GM21723 (cell line): ENCODE measurements at regions not wholly inside any gene's neighbourhood (a gene's known extent, or its start where the extent isn't known, plus 50 kb on each side); places are given as distances from the start of the nearest gene placed in this dataset.

Experiments
- ATAC-seq: cut with Tn5 transposase; IDR thresholded peaks from one replicate; pipeline ENCODE4 v1.9.1; 2021; ENCODE audit warnings: mild to moderate bottlenecking, moderate library complexity; ENCODE audit not compliant: unreplicated experiment

DNA sequence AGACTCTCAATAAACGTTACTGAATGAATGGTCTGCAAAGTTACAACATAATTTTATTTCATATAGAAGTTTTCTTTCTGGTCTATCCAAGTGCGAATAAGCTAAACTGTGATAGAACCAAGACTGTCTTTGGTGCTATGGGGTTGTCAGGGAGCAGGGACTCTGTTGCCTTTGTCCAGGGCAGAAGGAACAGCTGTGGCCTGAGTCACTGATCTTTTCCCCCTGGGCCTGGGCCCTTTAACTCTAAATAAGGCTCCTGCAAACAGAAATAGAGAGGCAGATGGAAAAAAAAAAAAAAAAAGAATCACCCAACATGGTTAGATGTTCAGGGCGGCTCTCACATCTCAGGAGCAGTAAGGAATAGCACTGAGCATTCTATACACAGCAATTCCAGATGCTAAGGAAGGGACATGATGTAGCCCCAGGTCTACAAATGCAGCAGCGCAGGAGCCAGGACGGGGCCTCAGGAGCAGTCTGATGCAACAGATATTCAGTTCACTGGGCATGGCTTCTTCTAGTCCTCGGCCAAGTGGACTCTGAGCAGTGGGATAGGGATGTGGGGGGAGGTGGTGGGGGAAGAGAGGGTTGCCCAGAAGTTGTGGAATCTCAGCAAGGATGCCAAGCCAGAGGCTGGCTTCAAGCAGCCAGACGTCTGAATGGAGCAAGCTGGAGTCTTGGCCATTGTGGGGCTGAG, 247.1 kb upstream of the SIX2 start:
- ATAC-seq, result no peak

DNA sequence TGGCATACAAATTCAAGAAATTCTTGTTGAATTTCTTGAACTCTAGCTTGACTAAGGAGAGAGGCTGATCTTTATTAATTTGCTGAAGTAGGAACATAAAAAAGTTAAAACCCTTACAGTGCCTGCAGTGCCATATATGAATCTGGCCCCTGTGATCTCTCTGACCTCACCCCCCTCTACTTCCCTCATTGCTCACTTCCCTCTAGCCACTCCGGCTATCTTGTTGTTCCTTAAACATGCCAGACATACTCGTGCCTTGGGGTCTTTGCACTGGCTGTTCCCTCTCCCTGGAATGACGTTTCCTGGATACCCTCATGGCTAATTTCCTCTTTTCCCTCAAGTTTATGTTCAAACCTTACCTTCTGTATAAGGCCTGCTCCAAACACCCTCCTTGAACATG, 246.3 kb upstream of the SIX2 start:
- no peak for ATAC-seq

DNA sequence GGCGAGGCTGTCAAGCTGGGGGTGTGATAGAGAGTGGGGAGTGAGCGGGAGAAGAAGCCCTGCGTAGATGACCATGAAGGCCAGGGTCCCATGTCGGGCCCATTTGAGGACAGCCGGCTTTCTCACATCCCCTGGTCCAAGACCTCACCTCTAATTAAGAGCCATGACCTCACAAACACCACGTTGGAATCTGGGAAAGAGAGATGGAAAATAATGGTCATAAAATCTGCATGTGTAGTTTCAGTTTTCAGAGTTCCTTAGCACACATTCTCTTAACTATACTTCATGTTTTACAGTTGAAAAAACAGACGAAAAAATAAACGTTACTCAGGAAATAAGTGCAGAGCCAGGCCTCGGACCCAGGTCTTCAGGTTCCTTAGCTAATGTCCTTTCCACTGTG, 244.8 kb upstream of the SIX2 start:
- no peak for ATAC-seq

DNA sequence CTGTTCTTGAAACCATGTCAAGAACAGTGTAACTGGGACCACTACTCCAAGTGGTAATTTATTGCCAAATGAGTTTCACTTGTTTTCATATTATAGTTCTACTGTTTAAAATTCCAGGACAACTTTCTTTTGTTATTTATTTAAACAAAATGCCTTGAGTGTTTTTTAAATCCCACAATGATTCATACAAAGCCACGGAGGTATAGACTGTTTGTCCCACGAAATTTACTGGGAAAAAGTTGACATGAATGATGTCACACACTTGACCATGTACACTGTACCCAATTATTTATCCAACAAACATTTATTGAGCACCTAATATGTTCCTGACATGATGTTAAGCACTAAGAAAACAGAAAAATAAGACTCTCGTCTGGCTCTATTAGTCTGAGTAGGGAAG, 243.9 kb upstream of the SIX2 start:
- ATAC-seq, result no peak

DNA sequence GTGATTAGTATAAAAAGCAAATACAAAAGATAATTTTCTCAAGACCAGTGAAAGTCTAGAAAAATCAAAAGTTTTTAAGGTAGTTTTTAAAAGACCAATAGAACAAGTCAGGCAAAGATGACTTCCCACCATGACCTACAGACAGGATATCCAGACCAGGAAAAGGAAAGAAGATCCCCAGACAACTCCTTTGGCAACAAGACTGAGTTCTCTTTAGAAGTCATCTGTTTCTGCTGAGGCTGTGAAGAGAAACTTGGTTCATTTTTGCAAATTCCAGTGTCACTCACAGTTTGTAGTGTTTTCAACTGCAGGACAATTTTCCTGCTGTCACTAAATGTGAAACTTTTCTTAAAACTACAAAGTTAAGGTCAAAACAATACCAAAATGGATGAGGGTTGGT, 240.9 kb upstream of the SIX2 start:
- ATAC-seq, result no peak

DNA sequence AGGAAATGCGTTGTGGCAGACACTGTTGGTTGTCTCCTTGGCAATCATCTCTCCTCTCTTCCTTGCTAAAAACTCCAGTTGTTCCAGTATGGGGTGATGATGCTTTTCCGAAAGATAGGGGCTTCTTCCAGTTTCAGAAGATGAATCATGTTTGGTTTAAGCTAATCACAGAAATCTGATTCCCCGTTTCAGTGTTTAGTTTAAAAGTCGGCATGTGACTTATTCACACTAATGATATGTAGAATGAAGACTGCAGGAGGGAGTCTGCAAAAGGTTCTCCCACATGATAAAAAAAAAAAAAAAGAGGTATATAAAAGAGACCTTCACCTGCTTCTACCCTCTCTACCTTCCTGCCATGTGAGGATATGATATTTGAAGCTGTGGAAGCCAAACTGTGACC, 239.0 kb upstream of the SIX2 start:
- no peak for ATAC-seq

DNA sequence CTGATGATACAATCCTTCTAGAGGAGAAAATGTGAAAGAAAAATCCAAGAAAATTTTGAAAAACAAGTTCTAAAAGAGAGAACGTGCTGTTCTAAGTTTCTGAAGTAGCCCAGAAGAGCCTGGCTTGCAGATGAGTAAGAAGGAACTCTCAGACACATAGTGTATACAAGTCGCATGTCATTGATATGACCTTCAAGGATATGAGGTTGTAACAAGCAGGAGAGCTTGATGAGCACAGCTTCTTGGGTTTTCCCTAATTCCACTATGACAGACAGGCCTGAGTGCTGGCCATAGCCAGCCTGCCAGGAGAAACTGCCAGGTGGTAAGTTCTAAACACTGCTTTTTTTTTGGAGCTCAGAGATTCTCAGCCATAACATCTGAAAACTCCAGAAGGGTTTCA, 235.7 kb upstream of the SIX2 start:
- no peak for ATAC-seq

DNA sequence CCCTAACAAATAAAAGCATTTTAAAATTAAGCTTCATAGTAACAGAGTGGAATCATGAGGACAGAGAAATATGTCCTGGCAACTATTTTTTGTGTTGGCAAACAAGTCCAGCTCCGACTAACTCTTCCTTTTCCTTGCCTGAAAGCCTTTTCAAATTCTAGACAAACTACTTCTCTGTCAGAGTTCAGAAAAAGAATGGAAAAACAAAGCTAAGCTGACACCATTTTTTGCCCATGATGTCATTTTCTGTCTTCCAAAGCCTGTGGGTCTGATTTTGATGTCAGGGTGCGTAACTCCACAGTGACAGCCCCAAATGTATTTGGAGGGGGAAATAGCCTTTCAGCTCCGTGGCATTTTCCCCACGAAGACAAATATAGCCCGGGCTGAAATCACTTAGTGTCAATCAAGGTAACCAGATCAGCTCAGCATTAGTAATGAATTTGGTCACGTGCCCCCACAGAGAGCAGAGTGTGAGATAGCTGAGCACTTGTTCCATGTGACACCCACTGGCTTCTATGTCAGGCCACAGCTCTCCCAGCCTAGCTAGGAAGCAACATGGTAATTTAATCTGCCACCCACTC, 233.0 kb upstream of the SIX2 start:
- no peak for ATAC-seq

DNA sequence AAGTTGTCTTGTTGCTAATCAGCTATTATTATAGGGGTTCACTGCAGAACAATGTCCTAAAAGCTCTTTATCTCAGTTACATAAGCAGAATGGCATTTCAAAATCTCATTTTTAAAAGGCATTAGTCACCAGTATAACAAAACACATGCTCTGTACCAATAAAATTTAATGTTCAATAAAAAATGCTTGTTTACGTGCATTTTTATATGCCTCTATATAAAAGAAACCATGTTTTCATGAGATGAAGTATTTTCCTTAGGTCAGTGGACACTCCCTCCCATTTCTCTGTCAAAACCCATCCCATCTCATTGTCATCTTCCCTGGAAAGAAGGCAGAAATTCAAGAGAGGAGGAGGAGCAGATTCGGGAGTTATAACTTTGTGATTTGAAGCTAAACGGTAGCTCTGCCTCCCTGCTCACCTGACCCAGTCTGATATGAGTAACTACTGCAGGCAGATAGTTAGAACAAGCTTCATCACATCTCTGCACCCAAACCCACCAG, 231.9 kb upstream of the SIX2 start:
- ATAC-seq, result no peak

DNA sequence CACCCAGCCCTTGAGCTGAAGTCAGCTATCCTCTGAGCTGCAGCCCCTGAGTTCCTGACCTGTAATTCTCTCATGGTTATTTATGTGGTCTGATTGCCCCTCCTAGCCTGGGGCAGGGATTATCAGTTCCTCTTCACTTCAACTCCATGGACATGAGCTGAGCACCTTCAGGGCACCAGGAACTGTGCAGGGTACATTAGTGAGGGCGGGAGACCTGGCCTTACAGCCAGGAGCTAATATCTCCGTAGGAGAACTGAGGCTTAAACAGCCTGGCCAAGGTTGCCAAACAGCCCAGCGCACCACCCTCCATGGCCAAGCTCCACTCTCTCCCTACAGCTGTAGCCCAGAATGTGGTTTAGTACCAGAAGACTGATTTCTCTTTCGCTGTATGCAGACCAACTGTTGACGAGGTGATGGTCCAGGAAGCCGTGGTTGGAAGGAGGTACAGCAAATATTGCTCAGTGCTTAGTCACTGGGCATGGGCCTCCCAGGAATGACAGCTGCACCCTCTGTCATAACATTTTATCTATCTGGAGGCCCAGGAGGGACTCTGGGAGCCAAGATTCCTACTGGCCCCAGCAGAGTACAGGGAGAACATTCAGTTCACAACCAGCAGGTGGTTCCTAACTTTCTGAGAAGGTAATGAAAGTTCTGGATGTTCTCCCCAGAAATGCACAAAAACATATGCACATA, 228.7 kb upstream of the SIX2 start:
- no peak for ATAC-seq

DNA sequence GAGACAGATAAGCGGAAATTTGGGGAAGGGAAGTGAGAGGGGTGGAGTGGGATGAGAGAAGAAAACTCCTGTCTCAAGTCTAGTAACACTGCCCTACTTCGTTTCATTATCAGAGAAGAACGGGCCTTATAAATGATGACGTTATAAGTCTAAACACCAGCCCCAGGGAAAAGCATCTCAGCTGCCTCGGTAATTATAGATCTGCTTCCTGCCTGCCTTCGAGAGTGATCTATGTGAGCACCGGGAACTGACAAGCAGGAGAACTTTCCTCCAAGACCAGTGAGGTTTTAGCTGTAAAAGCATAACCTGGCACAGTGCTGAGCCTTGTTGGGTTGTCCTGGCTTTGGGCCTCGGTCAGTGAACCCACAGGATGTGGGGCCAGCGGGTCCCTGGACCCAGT, 227.9 kb upstream of the SIX2 start:
- no peak for ATAC-seq

DNA sequence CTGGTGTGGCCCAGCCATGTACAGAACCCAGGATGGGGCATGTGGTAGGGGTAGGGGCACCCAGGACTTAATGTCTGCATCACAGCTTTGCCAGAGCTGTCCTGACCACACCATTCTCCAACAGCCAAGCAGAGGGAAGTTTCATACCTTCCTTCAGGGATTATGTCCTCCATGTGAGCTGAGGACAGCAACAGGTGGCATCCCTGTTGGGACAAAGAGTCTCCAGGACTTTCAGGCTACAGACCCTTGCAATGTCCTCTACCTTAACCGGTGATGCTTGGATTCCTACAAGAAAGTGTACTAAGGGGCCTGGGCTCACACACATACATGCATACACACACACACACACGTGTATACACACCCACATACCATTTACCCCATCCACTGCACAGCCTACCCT, 227.0 kb upstream of the SIX2 start:
- ATAC-seq, result no peak

DNA sequence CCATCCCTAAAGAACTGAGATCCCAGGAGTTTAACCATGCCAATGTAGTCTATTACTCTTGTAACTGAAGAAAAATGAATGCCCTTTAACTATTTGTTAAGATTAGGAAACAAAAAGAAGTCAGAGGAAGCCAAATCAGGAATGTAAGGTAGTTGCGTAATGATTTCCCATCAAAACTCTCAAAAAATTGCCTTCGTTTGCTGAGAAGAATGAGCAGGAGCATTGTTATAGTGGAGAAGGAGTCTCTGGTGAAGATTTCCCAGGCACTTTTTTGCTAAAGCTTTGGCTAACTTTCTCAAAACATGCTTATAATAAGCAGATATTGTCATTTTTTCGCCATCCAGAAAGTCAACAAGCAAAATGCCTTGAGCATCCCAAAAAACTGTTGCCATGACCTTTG, 224.0 kb upstream of the SIX2 start:
- no peak for ATAC-seq

DNA sequence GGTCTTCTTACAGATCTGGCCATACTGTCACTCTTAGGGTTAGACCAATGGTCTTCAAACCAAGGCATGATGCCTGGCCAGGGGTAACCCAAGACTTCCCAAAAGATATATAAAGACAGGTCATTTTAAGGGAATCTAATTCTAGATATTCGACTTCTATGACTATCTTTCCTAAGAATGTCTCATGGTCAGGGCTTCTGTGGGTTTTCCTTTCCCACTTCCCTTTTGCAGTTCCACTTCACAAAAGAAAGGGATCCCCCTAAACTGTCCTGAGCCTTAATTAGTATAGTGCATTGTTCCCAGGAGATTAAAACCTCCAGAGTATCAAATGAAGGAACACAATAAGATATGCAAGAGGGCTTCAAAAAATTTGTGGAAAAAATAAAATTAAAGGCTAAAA, 223.6 kb upstream of the SIX2 start:
- no peak for ATAC-seq

DNA sequence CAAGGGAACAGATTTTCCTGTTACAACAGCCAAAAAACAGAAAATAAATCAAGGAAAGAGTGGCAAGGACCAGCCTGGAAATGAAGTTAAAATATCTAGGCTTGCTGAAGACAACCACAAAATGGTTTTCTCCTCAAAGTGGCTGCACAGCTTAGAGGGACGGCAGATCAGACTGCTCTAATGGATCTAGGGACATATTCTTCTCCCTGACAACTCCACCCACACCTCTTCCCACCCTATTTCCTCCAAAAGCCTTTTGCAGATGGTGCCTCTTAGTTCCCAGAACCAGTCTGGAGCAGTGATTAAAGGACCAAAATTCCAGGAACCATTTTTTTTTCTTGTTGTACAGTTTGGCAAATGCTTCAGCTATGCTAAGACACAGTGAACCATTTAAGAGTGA, 220.2 kb upstream of the SIX2 start:
- no peak for ATAC-seq

DNA sequence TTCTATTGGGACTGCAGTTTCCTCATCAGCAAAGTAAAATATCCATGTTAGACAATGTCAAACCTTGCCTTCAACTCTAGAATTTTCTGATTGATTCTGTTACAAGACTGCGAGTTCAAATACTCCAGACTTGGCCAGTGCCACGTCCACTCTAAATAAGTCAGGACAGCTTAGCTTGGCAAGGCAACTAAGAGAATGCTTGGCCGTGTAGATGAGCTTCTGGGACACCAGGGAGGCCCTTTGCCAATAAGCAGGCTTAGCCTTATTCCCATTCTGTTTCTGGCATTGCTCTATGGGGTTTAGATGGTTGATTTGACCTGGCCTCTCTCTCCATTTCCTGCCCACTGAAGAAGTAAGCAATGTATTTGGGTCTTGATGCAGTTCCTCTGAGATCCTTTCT, 218.1 kb upstream of the SIX2 start:
- no peak for ATAC-seq

DNA sequence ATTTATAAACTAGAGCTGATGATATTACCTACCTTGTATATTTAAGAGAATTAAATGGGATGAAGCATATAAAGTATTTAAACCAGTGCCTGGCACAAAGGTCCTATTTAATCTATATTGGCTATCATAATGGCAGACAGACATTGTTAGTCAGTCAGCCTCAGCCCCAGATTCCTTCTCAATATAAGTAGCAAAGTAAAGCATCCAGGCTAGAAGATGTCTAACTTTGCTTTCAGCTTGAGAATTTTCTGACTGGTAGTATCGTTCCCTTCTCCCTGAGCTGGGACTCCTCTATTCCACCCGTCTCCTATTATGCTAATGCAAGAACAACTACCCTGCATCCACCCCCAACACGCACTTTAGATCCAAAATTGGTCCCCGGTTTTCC, 215.7 kb upstream of the SIX2 start:
- ATAC-seq, result no peak

DNA sequence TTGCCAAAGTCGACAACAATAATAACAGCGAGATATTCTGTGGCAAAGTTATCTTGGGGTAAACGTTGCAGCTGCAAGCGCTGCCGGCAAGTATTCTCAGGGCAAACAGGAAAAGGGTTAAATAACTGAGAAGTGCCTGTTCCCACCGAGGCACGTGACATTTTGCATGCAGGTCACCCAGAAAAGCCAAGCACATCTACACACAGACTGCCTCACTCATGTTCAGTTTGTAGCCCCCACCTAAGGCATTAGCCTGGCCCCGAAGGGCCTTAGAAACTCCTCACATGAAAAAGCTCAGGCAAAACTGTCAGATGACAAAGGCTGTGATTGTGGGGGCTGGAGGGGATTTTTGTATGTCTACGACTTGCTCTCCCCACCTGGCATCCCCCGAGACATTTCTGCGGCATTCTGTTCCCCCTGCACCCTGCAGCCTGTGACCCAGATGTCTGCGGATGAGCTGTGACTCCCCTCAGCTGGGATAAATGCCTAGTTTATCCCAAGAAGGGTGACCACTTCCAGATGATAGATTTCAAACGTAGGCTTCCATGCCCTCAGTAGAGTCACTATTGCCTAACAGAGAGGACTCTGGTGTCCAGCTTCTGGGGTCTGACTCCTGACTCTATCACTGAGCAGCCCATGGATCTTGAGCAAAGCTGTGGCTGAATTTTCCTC, 215.2 kb upstream of the SIX2 start:
- no peak for ATAC-seq

DNA sequence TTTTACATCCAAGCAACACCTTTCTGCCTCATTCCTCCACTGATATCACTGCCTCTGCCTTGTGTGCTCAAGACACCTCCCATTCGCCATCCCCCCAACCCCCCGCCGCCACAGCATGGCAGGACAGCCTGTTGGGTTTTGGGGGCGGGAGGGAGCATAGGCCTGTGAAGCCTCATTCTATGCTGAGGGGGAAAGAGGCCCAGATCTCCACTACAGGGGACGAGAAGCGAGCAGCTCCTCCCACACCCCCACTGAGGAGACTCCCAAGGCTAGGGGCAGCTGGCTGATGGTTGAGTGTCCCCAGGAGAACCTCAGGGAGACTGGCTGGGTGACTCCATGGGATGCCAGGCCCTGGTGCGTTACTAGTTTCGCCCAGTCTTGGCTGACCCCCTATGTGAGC, 214.3 kb upstream of the SIX2 start:
- ATAC-seq, result no peak

DNA sequence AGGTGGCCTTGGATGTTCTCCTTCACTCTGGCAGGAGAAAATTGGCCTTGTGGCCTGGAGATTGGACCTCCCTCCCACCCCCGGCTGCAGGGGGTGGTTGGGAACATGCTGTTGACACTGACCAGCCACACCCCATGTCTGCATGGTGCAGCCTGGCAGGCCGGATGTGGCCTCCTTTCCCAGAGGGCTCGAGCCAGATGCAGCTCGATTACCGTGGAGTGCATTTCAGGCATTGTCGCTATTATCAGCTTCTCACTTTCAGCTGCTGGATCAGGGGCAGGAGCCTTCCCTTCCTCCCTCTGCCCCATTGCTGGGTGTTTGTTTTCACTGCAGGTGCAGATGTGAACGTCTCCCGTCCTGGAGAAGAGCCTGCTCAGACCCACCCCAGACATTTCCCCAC, 211.0 kb upstream of the SIX2 start:
- ATAC-seq, result no peak

DNA sequence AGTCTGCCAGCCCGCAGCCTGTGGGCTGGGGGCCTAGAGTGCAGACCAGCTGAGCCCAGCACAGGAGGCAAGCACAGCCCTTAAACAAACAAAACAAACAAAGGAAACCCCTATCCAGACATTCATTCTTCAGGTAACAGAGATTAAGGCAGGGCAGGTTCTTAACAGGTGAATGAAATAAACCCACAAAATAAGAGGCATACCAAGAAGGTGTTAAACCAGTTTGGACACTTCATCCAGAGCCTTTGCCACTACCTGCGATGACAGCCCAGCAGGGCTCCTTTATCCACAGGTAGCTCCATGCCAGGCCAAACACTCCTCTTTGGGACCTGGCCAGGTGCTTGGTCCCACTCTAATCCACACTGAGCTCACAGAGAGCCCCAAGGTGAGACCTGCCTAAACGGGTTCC, 209.7 kb upstream of the SIX2 start:
- no peak for ATAC-seq

DNA sequence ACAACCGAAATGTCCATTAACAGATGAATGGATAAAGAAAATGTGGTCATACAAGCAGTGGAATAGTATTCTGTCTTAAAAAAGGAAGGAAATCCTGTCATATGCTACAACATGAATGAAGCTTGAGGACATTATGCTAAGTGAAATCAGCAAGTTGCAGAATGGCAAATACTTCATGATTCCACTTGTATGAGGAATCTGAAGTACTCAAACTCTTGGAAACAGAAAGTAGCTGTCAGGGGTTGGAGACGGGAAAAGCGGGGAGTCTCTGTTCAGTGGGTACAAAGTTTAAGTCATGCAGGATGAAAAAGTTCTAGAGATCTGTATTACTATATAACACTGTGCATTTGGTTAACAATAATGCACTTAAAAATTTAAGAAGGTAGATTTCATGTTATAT, 209.0 kb upstream of the SIX2 start:
- no peak for ATAC-seq
